T-cell (primary cell): ENCODE measurements at regions not wholly inside any gene's neighbourhood (a gene's known extent, or its start where the extent isn't known, plus 50 kb on each side); places are given as distances from the start of the nearest gene placed in this dataset.

ENCODE experiments used
- ATAC-seq, 4 experiments: fragments of 200-7000 bp in 3 of 4; fragments of 150-1000 bp in 1 of 4; cut with Tn5 transposase; replicated peaks in 1 of 4; 1 replicate in 3 of 4; 2 replicates in 1 of 4; pipeline ENCODE4 v1.10.0; 2021; ENCODE audit warnings: moderate library complexity in 3 of 4, mild to moderate bottlenecking in 2 of 4, moderate number of reproducible peaks in 1 of 4
- CTCF ChIA-PET, 2 donors: fragments of 300-600 bp; sonication (Branson Sonifier 250); formaldehyde crosslinking; loops; one replicate each; lab custom pipeline; 2022; ENCODE audit warnings: antibody characterized with exemption in 2 of 2; lab: Charles Lee
- POLR2A ChIA-PET, 2 donors: fragments of 300-600 bp; sonication (Branson Sonifier 250); formaldehyde crosslinking; loops; one replicate each; lab custom pipeline; 2022; ENCODE audit warnings: antibody characterized with exemption in 2 of 2; lab: Charles Lee
- DNase-seq, 35 experiments: peaks; one replicate each; pipeline versions ENCODE4 v3.0.0 to v3.0.0-alpha.2; 2013 to 2023
- H3K27ac ChIP-seq: one replicate; pipeline ENCODE4 v1.5.1; 2013; ENCODE audit warnings: low read length
- H3K27me3 ChIP-seq, 2 experiments: replicated peaks in 1 of 2; 1 replicate in 1 of 2; 2 replicates in 1 of 2; pipeline versions ENCODE4 v1.6.1 to v1.7.0; 2013; ENCODE audit warnings: low read length in 1 of 2, mixed read lengths in 1 of 2; ENCODE audit not compliant: control insufficient read depth in 2 of 2, insufficient read depth in 2 of 2; ENCODE audit errors: extremely low read depth in 1 of 2
- H3K36me3 ChIP-seq, 2 donors: 1 replicate in 1 of 2; 2 replicates in 1 of 2; pipeline versions ENCODE4 v1.6.1 to v1.7.0; 2013; ENCODE audit warnings: low read length in 1 of 2; ENCODE audit not compliant: control insufficient read depth in 2 of 2, insufficient read depth in 1 of 2; ENCODE audit errors: extremely low read depth in 1 of 2
- H3K4me1 ChIP-seq, 2 experiments: 1 replicate in 1 of 2; 2 replicates in 1 of 2; pipeline versions ENCODE4 v1.6.1 to v1.7.0; 2013; ENCODE audit warnings: low read length in 2 of 2, mixed read lengths in 1 of 2; ENCODE audit not compliant: insufficient read depth in 2 of 2, control insufficient read depth in 1 of 2; ENCODE audit errors: extremely low read depth in 1 of 2
- H3K4me3 ChIP-seq, 2 donors: 1 replicate in 1 of 2; 2 replicates in 1 of 2; pipeline versions ENCODE4 v1.5.1 to v1.7.0; 2013; ENCODE audit warnings: mild to moderate bottlenecking in 2 of 2, low read length in 1 of 2, moderate library complexity in 1 of 2; ENCODE audit not compliant: control insufficient read depth in 1 of 2; ENCODE audit errors: extremely low read depth in 1 of 2
- H3K9me3 ChIP-seq: 2 replicates; pipeline ENCODE4 v1.7.0; 2013
- H3K27ac Mint-ChIP-seq, 2 donors: one replicate each; pipeline ENCODE4 v1.8.0; 2020 to 2021; ENCODE audit warnings: mild to moderate bottlenecking in 2 of 2, mixed read lengths in 2 of 2
- H3K27me3 Mint-ChIP-seq, 2 donors: one replicate each; pipeline ENCODE4 v1.8.0; 2021 to 2022; ENCODE audit warnings: mixed read lengths in 2 of 2
- H3K36me3 Mint-ChIP-seq: one replicate; pipeline ENCODE4 v1.8.0; 2021; ENCODE audit warnings: mixed read lengths
- H3K4me1 Mint-ChIP-seq, 3 donors: one replicate each; pipeline ENCODE4 v1.8.0; 2020 to 2022; ENCODE audit warnings: mixed read lengths in 3 of 3, mild to moderate bottlenecking in 1 of 3
- H3K4me3 Mint-ChIP-seq, 3 donors: one replicate each; pipeline ENCODE4 v1.8.0; 2020 to 2022; ENCODE audit warnings: mild to moderate bottlenecking in 3 of 3, mixed read lengths in 3 of 3, moderate library complexity in 3 of 3
- H3K9me3 Mint-ChIP-seq, 3 donors: one replicate each; pipeline ENCODE4 v1.8.0; 2020 to 2022; ENCODE audit warnings: mixed read lengths in 3 of 3
- WGBS: methylation state at CpG from one replicate; pipeline ENCODE4 v1.1.5; 2013; ENCODE audit warnings: missing lambda C conversion rate; ENCODE audit not compliant: insufficient coverage; 5-methylcytosine and 5-hydroxymethylcytosine counted together

GRCh38 chr1:29900712-29901111 lies 664.4 kb downstream of the PTPRU start:
- Histone ChIP-seq H3K4me3 (no peak overlapping the region), H3K9me3 (no peaks in the 10 kb centered on the region), H3K27ac (no peak overlapping the region), H3K4me1 (no peaks in the 10 kb centered on the region), H3K36me3 (no peaks in the 10 kb centered on the region), H3K27me3 (peaks cover 0 to 29% of the 10 kb centered on the region in 2 experiments)
- no peak overlapping the region for H3K4me3 Mint-ChIP-seq
- H3K4me1 Mint-ChIP-seq, result no peaks in the 10 kb centered on the region
- 50% methylated on average over 2 of the region's 3 CpGs for WGBS
- no peaks in the 10 kb centered on the region for H3K9me3 Mint-ChIP-seq
- H3K27me3 Mint-ChIP-seq, result peaks cover 32 to 37% of the 10 kb centered on the region in 2 donors
- no peak overlapping the region for H3K27ac Mint-ChIP-seq
- ATAC-seq, result no peak
- CTCF ChIA-PET, result no interaction called here
- no peaks in the 10 kb centered on the region for H3K36me3 Mint-ChIP-seq
- POLR2A ChIA-PET, result no interaction called here
- no peak for DNase-seq

GRCh38 chr1:29900104-29900679 lies 663.9 kb downstream of the PTPRU start:
- Mint-ChIP-seq H3K4me1 (no peaks in the 10 kb centered on the region), H3K9me3 (no peaks in the 10 kb centered on the region), H3K27me3 (peaks cover 37 to 42% of the 10 kb centered on the region in 2 donors), H3K4me3 (no peak overlapping the region), H3K36me3 (no peaks in the 10 kb centered on the region), H3K27ac (no peak overlapping the region)
- WGBS, result 80% methylated on average over 15 of the region's 20 CpGs
- H3K4me1 ChIP-seq, result no peaks in the 10 kb centered on the region
- H3K9me3 ChIP-seq, result no peaks in the 10 kb centered on the region
- H3K27ac ChIP-seq, result no peak overlapping the region
- POLR2A ChIA-PET, result no interaction called here
- peaks cover 0 to 34% of the 10 kb centered on the region in 2 experiments for H3K27me3 ChIP-seq
- no peak overlapping the region for H3K4me3 ChIP-seq
- CTCF ChIA-PET, result no interaction called here
- DNase-seq (no peak), ATAC-seq (no peak)
- no peaks in the 10 kb centered on the region for H3K36me3 ChIP-seq

GRCh38 chr1:29896791-29897714 lies 660.7 kb downstream of the PTPRU start:
- no peaks in the 10 kb centered on the region for H3K4me1 Mint-ChIP-seq
- H3K4me3 ChIP-seq, result no peak overlapping the region
- ATAC-seq (no peak), DNase-seq (no peak)
- H3K4me1 ChIP-seq, result no peaks in the 10 kb centered on the region
- H3K36me3 Mint-ChIP-seq, result no peaks in the 10 kb centered on the region
- 59% methylated on average over 7 of the region's 12 CpGs for WGBS
- no peaks in the 10 kb centered on the region for H3K36me3 ChIP-seq
- ChIA-PET CTCF (no interaction called here), POLR2A (no interaction called here)
- no peaks in the 10 kb centered on the region for H3K9me3 ChIP-seq
- no peak overlapping the region for H3K27ac Mint-ChIP-seq
- H3K27ac ChIP-seq, result no peak overlapping the region
- peaks cover 48 to 50% of the 10 kb centered on the region in 2 donors for H3K27me3 Mint-ChIP-seq
- H3K4me3 Mint-ChIP-seq, result no peak overlapping the region
- H3K27me3 ChIP-seq, result peaks cover 0 to 51% of the 10 kb centered on the region in 2 experiments
- H3K9me3 Mint-ChIP-seq, result no peaks in the 10 kb centered on the region

GRCh38 chr1:29896300-29896699 lies 660.0 kb downstream of the PTPRU start:
- Histone ChIP-seq H3K9me3 (no peaks in the 10 kb centered on the region), H3K4me1 (no peaks in the 10 kb centered on the region), H3K27ac (no peak overlapping the region), H3K27me3 (peaks cover 0 to 46% of the 10 kb centered on the region in 2 experiments), H3K36me3 (no peaks in the 10 kb centered on the region), H3K4me3 (no peak overlapping the region)
- peaks cover 50 to 52% of the 10 kb centered on the region in 2 donors for H3K27me3 Mint-ChIP-seq
- H3K4me3 Mint-ChIP-seq, result no peak overlapping the region
- no peaks in the 10 kb centered on the region for H3K4me1 Mint-ChIP-seq
- WGBS, result 70% methylated on average over 3 of the region's 3 CpGs
- no peak overlapping the region for H3K27ac Mint-ChIP-seq
- DNase-seq, result no peak
- H3K36me3 Mint-ChIP-seq, result no peaks in the 10 kb centered on the region
- POLR2A ChIA-PET, result no interaction called here
- no peaks in the 10 kb centered on the region for H3K9me3 Mint-ChIP-seq
- CTCF ChIA-PET, result no interaction called here
- no peak for ATAC-seq

GRCh38 chr1:29895201-29895600 lies 658.9 kb downstream of the PTPRU start:
- 60% methylated on average over 3 of the region's 4 CpGs for WGBS
- Histone ChIP-seq H3K36me3 (no peaks in the 10 kb centered on the region), H3K27ac (no peak overlapping the region), H3K27me3 (peaks cover 0 to 48% of the 10 kb centered on the region in 2 experiments), H3K4me1 (no peaks in the 10 kb centered on the region), H3K9me3 (no peaks in the 10 kb centered on the region), H3K4me3 (no peak overlapping the region)
- POLR2A ChIA-PET, result no interaction called here
- ATAC-seq, result no peak
- Mint-ChIP-seq H3K36me3 (no peaks in the 10 kb centered on the region), H3K9me3 (no peaks in the 10 kb centered on the region), H3K27ac (no peak overlapping the region), H3K27me3 (peaks cover 47 to 53% of the 10 kb centered on the region in 2 donors), H3K4me3 (no peak overlapping the region), H3K4me1 (no peaks in the 10 kb centered on the region)
- DNase-seq, result no peak
- CTCF ChIA-PET, result no interaction called here

- Mint-ChIP-seq H3K27me3 (peaks cover 47 to 56% of the 10 kb centered on the region in 2 donors), H3K4me1 (no peaks in the 10 kb centered on the region)
- CTCF ChIA-PET, result no interaction called here
Observed at GRCh38 chr1:29894311-29894710, 658.0 kb downstream of the PTPRU start.

More at GRCh38 chr1:29894311-29894710, 658.0 kb downstream of the PTPRU start:
- Histone ChIP-seq H3K27ac (no peak overlapping the region), H3K9me3 (no peaks in the 10 kb centered on the region), H3K4me1 (no peaks in the 10 kb centered on the region), H3K27me3 (peaks cover 0 to 48% of the 10 kb centered on the region in 2 experiments), H3K4me3 (no peak overlapping the region), H3K36me3 (no peaks in the 10 kb centered on the region)
- no peak for ATAC-seq
- Mint-ChIP-seq H3K36me3 (no peaks in the 10 kb centered on the region), H3K4me3 (no peak overlapping the region), H3K27ac (no peak overlapping the region), H3K9me3 (no peaks in the 10 kb centered on the region)
- WGBS, result 80% methylated on average over 2 of the region's 5 CpGs
- no peak for DNase-seq
- POLR2A ChIA-PET, result no interaction called here
